BLaER1 (cell line): ENCODE measurements at regions not wholly inside any gene's neighbourhood (a gene's known extent, or its start where the extent isn't known, plus 50 kb on each side); places are given as distances from the start of the nearest gene placed in this dataset.
"Not testable (repeated sequence)": the region's sequence is repeated elsewhere in the genome, so short reads cannot be mapped to it uniquely, and the experiment has no call there.

Source experiments
- H3K27ac ChIP-seq: shearing (Covaris generic); formaldehyde crosslinking; 2 replicates; pipeline ENCODE4 v1.8.1; 2022
- H3K27me3 ChIP-seq: shearing (Covaris generic); formaldehyde crosslinking; 2 replicates; pipeline ENCODE4 v1.8.1; 2022
- H3K36me3 ChIP-seq: shearing (Covaris generic); formaldehyde crosslinking; 2 replicates; pipeline ENCODE4 v1.8.1; 2022
- H3K4me1 ChIP-seq: shearing (Covaris generic); formaldehyde crosslinking; 2 replicates; pipeline ENCODE4 v1.8.1; 2022
- H3K4me2 ChIP-seq: shearing (Covaris generic); formaldehyde crosslinking; 2 replicates; pipeline ENCODE4 v1.8.1; 2022
- H3K4me3 ChIP-seq: shearing (Covaris generic); formaldehyde crosslinking; 2 replicates; pipeline ENCODE4 v1.8.1; 2022
- H3K9ac ChIP-seq: shearing (Covaris generic); formaldehyde crosslinking; 2 replicates; pipeline ENCODE4 v1.8.1; 2022
- H3K9me3 ChIP-seq: shearing (Covaris generic); formaldehyde crosslinking; 2 replicates; pipeline ENCODE4 v1.8.1; 2022
- H4K20me1 ChIP-seq: shearing (Covaris generic); formaldehyde crosslinking; 2 replicates; pipeline ENCODE4 v1.8.1; 2022
- Cebpa-rat ChIP-seq: shearing (Covaris generic); IDR thresholded peaks from 2 replicates; pipeline ENCODE4 v1.8.1; 2022

DNA sequence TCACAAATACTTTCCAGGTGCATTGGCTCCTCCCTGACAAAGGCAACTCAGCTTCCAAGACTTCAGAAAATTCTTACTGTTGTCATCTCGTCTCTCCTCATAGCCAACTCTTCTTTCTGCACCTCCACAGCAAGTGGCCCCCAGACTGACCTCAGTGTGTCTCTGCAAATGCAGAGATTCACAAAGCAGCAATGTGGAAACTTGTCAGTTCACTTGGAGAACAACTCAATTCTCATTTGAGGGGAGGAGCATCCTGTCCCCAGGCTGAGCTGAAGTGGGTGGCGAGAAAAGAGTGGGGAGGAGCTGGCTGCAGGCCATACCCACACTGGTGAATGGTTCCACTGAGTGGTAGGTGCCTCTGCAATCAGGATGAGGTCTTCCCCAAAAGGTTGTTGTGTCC lies 248.7 kb upstream of the IL12A start:
- Histone ChIP-seq H3K9me3 (no peaks in the 10 kb centered on the region), H3K4me1 (no peaks in the 10 kb centered on the region), H3K4me3 (no peak overlapping the region), H3K27ac (no peak overlapping the region), H3K4me2 (no peak overlapping the region), H3K9ac (no peak overlapping the region), H3K36me3 (no peaks in the 10 kb centered on the region), H3K27me3 (no peaks in the 10 kb centered on the region), H4K20me1 (no peaks in the 10 kb centered on the region)
- no peak for TF ChIP-seq Cebpa-rat

DNA sequence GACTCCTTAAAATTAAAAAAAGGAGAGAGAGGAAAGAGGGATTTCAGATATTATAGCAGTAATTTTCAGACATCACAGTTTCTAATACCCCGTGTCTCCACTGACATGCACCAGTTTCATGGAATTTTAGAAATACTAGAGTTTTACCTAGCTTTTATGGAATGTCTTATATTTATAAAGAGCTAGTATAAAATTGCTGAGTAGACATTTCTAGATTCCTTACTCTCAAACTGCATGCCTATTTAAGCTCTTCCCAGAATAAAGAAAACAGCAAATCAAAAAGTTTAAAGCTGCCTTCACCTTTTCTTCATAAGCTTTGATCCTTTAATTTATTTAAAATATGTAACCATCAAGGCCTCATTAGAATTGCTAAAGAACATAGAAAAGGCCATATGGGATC lies 247.4 kb upstream of the IL12A start:
- no peak for TF ChIP-seq Cebpa-rat
- Histone ChIP-seq H3K4me1 (no peaks in the 10 kb centered on the region), H3K4me3 (no peak overlapping the region), H3K27me3 (no peaks in the 10 kb centered on the region), H4K20me1 (no peaks in the 10 kb centered on the region), H3K36me3 (no peaks in the 10 kb centered on the region), H3K27ac (no peak overlapping the region), H3K9me3 (no peaks in the 10 kb centered on the region), H3K4me2 (no peak overlapping the region), H3K9ac (no peak overlapping the region)

DNA sequence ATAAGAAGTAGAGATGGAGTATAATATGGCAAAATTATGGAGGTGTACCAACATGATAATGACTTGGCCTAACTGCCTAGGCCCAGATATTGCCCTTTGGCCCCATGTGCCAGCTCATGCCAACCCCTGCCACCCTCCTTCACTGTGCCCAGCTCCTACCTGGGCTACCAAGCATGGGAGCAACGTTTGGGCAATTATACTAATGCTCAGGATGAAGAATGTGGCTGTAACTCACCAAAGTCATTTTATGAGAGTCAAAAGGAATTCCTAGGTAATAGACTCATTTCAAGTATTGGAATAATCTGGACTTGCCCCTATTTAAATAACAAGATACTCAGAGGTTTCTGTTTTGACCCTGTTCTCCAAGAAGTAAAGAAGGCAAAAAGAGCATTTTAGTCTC lies 240.2 kb upstream of the IL12A start:
- no peaks in the 10 kb centered on the region for H3K36me3 ChIP-seq
- no peaks in the 10 kb centered on the region for H3K27me3 ChIP-seq
- H4K20me1 ChIP-seq = no peaks in the 10 kb centered on the region
- H3K27ac ChIP-seq = no peak overlapping the region
- TF ChIP-seq Cebpa-rat = no peak
- H3K9me3 ChIP-seq = no peaks in the 10 kb centered on the region
- no peak overlapping the region for H3K9ac ChIP-seq
- no peaks in the 10 kb centered on the region for H3K4me1 ChIP-seq
- H3K4me2 ChIP-seq = no peak overlapping the region
- no peak overlapping the region for H3K4me3 ChIP-seq

- Histone ChIP-seq H3K36me3 (no peaks in the 10 kb centered on the region), H3K9me3 (0 out of 2 replicates have a peak, but pooled peaks cover under 1% of the 10 kb centered on the region), H3K4me3 (no peak overlapping the region), H3K9ac (no peak overlapping the region), H3K4me1 (no peaks in the 10 kb centered on the region), H3K27ac (no peak overlapping the region), H4K20me1 (no peaks in the 10 kb centered on the region), H3K4me2 (no peak overlapping the region), H3K27me3 (no peaks in the 10 kb centered on the region)
- no peak for TF ChIP-seq Cebpa-rat
These were observed 239.2 kb upstream of the IL12A start for GRCh38 chr3:159749406-159749805.

DNA sequence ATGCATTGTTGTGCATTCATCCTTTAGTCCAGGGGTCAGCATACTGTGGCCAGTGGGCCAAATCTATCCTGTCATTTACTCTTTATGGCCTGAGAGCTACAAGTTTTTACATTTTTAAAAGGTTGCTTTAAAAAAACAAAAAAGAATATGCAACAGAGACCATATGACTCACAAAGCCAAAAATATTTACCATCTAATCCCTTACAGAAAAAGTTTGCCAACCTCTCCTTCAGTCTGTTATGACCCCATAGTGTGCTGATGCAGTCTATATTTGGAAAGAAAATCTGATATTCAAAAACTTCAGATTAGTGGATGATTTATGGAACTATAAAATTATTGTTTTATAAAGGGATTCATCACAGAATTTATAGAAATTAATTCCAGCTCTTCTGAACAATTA lies 237.5 kb upstream of the IL12A start:
- 0 out of 2 replicates have a peak, but pooled peaks cover 3% of the 10 kb centered on the region for H3K36me3 ChIP-seq
- TF ChIP-seq Cebpa-rat = no peak
- no peak overlapping the region for H3K4me3 ChIP-seq
- H4K20me1 ChIP-seq = no peaks in the 10 kb centered on the region
- H3K27ac ChIP-seq = no peak overlapping the region
- H3K9me3 ChIP-seq = peaks cover 18% of the 10 kb centered on the region
- no peaks in the 10 kb centered on the region for H3K27me3 ChIP-seq
- H3K4me1 ChIP-seq = no peaks in the 10 kb centered on the region
- H3K4me2 ChIP-seq = no peak overlapping the region
- no peak overlapping the region for H3K9ac ChIP-seq

- no peak for TF ChIP-seq Cebpa-rat
These were observed 236.9 kb upstream of the IL12A start for GRCh38 chr3:159751752-159752151.

DNA sequence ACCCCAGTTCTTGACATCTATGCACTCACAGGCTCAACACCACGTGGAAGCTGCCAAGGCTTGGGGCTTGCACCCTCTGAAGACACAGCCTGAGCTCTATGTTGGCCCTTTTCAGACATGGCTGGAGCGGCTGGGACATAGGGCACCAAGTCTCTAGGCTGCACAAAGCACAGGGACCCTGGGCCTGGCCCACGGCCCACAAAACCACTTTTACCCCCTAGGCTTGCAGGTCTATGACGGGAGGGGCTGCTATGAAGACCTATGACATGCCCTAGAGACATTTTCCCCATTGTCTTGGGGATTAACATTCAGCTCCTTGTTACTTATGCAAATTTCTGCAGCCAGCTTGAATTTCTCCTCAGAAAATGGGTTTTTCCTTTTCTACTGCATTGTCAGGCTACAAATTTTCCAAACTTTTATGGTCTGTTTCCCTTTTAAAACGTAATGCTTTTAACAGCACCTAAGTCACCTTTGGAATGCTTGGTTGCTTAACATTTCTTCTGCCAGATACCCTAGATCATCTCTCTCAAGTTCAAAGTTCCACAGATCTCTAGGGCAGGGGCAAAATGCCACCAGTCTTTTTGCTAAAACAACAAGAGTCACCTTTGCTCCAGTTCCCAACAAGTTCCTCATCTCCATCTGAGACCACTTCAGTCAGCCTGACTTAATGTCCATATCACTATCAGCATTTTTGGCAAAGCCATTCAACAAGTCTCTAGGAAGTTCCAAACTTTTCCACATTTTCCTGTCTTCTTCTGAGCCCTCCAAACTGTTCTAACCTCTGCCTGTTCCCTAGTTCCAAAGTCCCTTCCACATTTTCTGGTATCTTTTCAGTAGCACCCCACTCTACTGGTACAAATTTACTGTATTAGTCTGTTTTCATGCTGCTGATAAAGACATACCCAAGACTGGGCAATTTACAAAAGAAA lies 232.1 kb upstream of the IL12A start:
- not testable (repeated sequence) for H3K36me3 ChIP-seq, H3K27ac ChIP-seq, H3K27me3 ChIP-seq, H3K9ac ChIP-seq, H3K4me3 ChIP-seq, H4K20me1 ChIP-seq, H3K4me2 ChIP-seq, H3K4me1 ChIP-seq
- peaks cover 31% of the 10 kb centered on the region for H3K9me3 ChIP-seq

More at GRCh38 chr3:159751752-159752151, 236.9 kb upstream of the IL12A start:
- Histone ChIP-seq H3K27me3 (no peaks in the 10 kb centered on the region), H3K4me2 (no peak overlapping the region), H3K36me3 (0 out of 2 replicates have a peak, but pooled peaks cover 3% of the 10 kb centered on the region), H3K27ac (no peak overlapping the region), H3K4me3 (no peak overlapping the region), H3K9ac (no peak overlapping the region), H4K20me1 (no peaks in the 10 kb centered on the region), H3K9me3 (peaks cover 24% of the 10 kb centered on the region), H3K4me1 (no peaks in the 10 kb centered on the region)

- Histone ChIP-seq H4K20me1 (no peaks in the 10 kb centered on the region), H3K9me3 (peaks cover 31% of the 10 kb centered on the region), H3K9ac (no peak overlapping the region), H3K4me2 (no peak overlapping the region), H3K27me3 (no peaks in the 10 kb centered on the region), H3K36me3 (0 out of 2 replicates have a peak, but pooled peaks cover 3% of the 10 kb centered on the region), H3K27ac (no peak overlapping the region), H3K4me3 (no peak overlapping the region), H3K4me1 (peaks cover 2% of the 10 kb centered on the region; the same call in 1 of the 2 replicates)
- no peak for TF ChIP-seq Cebpa-rat
These were observed 231.1 kb upstream of the IL12A start for GRCh38 chr3:159757341-159758060.

DNA sequence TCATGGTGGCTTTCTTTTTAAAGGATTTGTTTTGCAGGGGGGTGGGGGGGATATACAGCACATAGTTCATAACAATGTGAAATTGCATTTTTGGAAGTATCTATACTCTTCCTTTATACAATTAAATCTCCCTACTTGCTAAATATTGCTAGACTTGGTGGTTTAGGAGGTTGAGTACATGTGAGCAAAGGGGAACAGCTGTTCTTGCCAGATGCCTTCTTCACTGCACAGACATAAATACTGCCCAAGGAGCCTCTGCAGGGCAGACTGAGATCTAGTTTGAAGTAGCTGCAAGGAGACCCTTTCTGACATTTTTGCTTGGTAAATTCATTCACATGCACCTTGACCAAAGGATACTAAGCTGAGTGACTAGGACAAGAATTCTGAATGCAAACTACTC lies 228.6 kb upstream of the IL12A start:
- H3K9ac ChIP-seq = no peak overlapping the region
- H3K9me3 ChIP-seq = peaks cover 25% of the 10 kb centered on the region
- H3K4me3 ChIP-seq = no peak overlapping the region
- H3K36me3 ChIP-seq = 0 out of 2 replicates have a peak, but pooled peaks cover 3% of the 10 kb centered on the region
- TF ChIP-seq Cebpa-rat = no peak
- no peaks in the 10 kb centered on the region for H3K27me3 ChIP-seq
- H3K27ac ChIP-seq = no peak overlapping the region
- H4K20me1 ChIP-seq = no peaks in the 10 kb centered on the region
- no peak overlapping the region for H3K4me2 ChIP-seq
- peaks cover 6% of the 10 kb centered on the region; the same call in 1 of the 2 replicates for H3K4me1 ChIP-seq

DNA sequence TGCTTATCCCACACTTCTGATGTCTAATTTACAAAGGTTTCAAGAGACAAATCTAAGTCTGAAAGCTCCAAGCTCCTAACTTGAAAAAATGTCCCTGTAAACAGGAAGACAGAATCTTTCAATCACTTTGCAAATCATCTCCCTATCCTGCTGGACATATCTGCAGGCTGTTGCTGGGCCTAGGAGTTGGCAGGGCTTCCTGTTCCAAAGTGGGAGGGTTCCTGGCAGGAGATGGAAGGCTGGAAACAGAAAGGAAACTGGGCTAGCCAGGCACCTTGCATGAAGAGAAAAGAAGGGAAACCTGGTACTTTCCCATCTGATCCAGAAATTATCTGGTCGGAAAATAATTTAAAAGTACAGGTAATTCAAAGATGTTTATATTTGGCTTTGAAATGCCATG lies 227.3 kb upstream of the IL12A start:
- no peak for TF ChIP-seq Cebpa-rat
- H3K4me3 ChIP-seq = no peak overlapping the region
- no peaks in the 10 kb centered on the region for H3K27me3 ChIP-seq
- H3K9me3 ChIP-seq = peaks cover 11% of the 10 kb centered on the region
- peaks cover 18% of the 10 kb centered on the region for H3K4me1 ChIP-seq
- peaks cover 8% of the 10 kb centered on the region; the same call in 1 of the 2 replicates for H4K20me1 ChIP-seq
- no peak overlapping the region for H3K4me2 ChIP-seq
- H3K9ac ChIP-seq = no peak overlapping the region
- H3K36me3 ChIP-seq = no peaks in the 10 kb centered on the region
- no peak overlapping the region for H3K27ac ChIP-seq
